Activated T-cell treated with anti-CD3 and anti-CD28 coated beads for 24 hours (primary cell): ENCODE measurements at regions not wholly inside any gene's neighbourhood (a gene's known extent, or its start where the extent isn't known, plus 50 kb on each side); places are given as distances from the start of the nearest gene placed in this dataset.

ENCODE experiments used
- DNase-seq: peaks from one replicate; pipeline ENCODE4 v3.0.0-alpha.2; 2020; ENCODE audit warnings: low read depth

DNA sequence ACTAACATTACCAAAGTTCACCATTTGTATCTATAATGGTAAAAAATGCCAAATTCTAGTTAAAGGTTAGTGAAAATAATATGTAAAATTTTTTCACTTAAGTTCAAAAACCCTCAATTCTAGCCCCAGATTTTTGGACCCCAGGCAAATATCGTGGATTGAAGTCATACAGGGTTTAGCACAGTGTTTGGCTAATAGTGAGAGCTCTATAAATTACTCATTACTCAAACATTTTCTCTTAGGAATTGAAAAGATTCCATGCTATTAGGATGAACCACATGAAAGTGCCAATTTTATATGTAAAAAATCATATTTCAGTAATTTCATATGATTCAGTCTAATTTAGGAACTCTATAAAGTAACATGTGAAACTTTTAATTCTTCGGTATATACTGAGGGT, 170.3 kb upstream of the PREP start:
- no peak for DNase-seq

DNA sequence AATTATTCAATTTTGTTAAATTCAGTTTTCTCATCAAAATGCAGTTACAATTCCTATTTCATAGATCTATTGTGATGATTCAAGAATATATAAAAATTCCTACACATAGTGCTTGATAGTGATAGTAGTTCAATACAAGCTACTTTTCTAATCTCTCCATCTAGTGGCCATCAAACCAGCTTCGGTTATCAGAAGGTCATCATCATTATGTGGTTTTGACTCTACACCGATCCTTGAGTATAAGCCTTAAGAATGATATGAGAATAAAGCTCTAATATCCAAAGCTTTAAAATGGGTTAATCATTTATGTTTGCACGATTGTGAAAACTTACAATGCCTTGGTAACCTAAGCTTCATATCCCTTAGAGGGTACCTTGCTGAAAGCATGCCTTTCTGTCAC, 167.5 kb upstream of the PREP start:
- DNase-seq = no peak

DNA sequence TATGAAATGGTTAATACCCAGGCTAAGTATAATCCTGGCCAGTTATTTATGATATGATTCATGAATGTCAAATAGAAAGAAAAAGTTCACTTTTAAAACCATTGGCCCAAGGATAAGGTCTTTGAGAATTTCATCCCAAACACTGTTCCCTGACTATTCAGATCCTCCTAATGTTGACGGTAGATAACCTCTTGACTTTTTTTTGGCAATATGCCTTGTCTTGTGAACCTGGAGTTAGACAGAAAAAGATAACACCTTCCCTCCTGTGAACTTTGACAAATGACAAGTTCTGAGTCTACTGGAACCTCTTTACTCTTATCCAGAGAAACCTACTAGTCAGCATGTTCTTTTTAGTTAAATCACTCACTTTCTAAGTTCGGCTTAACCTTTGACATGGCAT, 166.8 kb upstream of the PREP start:
- no peak for DNase-seq

DNA sequence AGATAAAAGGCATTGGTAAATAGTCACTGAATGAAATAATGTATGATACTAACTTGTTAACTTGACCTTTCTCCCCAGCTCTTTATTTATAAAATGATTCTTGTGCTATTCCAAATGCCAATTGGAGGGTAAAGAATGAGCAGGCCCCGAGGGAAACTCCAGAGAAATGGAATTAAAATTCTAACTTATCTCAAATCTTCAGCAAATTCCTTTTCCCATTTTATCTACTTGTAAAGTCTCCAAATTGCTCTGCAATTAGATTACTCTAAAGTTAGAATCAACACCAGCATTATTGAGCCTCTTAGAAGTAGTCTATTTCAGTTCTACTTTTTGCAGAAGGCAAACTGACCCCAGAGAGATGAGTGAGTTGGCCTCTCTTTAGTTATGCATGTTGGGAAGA, 165.9 kb upstream of the PREP start:
- no peak for DNase-seq

DNA sequence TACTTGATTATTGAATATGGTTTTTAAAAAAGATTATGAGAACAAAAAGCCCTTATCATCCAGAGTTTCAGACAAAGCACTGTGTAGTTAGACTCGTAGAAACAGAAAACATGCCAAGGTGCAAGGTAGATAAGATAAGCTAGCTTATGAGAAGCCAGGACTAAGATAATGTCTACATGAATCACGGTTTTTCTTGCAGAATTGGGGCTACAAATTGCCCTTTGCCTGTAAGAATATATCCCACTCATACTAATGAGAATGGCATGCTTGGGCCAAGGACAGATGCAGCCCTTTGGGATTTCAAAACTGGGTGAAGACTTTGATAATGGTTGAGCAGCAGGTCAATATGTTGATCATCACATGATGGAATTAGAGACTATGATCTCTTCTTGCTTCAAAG, 165.3 kb upstream of the PREP start:
- no peak for DNase-seq

DNA sequence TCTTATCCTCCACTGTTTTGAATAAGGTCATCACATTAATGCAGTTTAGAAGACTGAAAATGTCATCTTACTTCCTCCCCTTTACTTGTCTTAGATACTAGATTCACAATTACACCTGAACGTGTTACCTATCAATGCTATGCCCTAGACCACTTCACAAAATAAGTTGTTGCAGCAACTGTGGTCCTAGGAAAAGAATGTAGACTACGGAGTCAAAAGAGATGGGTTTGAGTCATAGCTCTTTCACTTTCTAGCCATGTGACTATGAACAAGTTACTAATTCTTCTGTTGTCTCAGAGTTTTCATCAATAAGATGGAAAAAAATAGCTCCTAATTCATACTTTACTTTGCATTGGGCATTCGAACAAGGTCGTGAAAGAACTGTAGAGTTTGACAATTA, 164.3 kb upstream of the PREP start:
- DNase-seq = no peak

DNA sequence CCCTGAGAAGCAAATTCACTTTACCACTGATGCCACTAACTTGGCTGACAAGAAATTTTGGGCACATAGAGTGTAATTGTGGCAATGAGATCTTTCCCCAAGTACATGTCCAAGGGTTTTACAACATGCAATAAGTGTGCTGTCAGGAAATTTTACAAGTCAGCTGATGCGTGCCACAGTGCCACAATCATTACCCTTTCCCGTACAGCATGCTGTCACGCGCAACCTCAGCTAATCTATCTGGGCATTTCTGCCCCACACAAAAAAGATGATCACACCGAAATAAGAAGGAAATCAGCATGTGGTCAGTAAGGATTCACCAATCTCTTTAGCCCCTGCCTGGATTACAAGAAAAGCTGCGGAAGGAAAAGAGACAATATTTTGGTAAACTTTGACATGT, 163.6 kb upstream of the PREP start:
- DNase-seq = no peak

DNA sequence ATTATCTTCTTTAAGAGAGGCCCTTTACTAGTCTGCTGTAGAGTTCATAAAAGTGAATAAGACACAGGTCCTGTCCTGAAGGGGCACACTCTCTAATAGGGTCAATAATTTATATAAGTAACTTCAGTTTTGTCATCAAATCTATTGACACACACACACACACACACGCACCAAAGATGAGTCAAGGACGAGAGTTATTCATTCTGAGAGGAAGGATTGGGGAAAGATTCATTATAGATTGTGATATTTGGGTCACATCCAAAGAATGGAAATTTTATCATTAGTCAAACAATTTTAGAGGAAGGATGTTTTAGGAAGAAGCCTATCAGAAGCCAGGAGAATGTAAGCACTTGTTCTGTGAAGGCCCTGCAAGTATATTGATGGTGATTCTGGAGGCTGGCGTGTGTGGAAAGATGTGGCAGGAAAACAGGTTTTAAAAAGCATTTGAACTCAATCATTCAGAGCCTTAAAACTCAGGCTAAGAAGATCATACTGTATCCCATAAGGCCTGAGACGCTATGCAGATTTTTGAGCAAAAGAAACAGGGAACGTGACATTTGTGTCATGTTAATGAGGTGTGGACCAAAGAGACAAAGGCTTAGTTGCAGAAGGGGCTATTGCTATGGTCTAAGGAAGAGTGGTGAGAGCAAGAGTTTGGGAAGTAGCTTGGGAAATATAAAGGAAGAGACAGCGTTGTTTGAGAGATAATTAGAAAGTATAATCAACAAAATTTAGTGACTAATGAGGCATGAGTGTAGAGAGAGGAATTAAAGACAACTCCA, 161.4 kb upstream of the PREP start:
- DNase-seq = no peak

DNA sequence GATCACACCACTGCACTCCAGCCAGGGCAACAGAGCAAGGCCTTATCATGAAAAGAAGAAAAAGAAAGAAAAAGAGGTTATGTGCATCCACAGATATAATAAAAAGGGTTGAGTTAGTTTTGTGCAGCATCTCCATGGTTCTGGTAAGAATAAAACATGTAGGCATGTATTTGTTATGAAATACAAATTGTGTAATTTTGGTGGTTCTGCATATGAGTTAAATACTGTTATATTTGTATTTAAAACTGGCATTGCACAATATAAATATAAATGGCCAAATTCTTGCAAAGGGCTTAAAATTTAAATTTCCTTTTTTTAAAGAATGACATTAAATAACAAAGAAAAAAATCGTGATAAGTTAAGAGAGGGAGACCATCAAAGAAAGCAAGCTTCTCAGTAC, 159.1 kb upstream of the PREP start:
- DNase-seq = no peak

DNA sequence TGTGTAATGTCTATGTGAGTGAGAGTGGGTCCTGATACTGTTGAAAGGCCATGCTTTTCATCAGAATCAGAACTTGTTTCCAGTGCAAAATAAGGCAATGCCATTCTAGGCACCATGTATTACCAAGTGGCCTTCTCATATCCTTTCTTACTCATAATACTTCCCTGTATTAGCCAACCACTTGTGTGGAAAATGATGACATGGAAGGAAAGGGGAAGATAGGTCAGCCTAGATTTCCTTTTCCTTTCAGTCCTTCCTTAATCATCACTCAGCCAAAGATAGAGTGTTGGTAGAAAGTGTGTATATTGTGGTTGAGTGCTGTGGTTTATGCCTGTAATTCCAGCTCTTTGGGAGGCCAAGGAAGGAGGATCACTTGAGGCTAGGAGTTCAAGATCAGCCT, 158.6 kb upstream of the PREP start:
- DNase-seq = no peak

DNA sequence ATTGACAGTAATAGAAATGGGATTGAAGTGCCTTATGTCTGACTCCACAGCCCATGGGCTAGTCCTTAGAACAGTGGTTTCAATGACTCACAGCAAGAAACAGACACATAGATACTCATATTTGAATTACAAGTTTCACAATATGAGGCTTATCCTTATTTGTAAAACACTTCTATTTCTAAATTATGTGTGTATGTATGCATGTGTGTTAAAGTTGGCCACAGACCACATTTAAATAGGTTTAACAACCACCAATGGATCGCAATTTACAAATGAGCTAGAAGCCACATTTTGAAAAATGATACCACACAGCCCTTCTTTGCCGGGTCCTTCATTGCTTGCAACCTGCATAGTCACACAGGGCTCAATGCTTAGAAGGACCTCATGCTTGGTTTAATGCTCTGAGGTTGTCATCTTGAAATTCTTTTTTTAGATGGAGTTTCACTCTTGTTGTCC, 157.8 kb upstream of the PREP start:
- no peak for DNase-seq

DNA sequence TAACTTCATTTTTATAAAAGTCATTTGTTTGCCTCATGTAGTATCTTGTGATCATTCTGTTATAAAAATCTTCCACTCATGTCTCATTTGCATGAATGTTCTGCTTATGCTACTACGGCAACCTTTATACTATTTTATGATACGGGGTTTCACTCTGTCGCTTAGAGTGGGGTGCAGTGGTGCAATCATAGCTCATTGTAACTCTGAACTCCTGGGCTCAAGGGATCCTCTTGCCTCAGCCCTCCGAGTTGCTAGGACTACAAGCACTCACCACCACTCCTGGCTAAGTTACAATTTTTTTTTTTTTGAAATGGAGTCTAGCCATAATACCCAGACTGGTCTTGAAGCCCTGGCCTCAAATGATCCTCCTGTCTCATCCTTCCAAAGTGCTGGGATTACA, 154.4 kb upstream of the PREP start:
- DNase-seq = no peak

DNA sequence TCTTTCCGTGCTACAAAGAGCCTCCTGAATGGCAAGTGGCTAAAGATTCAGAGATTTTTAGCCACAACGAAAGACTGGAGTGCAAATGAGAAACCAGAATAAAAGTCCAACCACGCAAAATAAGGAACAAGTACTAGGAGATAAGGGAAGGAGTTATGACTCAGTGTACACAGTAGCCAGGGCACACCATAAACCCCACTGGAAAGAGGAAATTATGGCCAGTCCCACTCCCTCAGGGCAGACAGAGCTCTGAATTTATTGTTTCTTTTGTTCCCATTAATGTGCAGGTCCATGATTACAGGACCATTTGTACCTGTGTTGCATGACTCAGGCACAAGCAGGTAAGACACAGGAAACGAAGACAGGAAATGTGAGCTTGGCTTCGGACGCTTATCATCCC, 150.3 kb upstream of the PREP start:
- DNase-seq = no peak

DNA sequence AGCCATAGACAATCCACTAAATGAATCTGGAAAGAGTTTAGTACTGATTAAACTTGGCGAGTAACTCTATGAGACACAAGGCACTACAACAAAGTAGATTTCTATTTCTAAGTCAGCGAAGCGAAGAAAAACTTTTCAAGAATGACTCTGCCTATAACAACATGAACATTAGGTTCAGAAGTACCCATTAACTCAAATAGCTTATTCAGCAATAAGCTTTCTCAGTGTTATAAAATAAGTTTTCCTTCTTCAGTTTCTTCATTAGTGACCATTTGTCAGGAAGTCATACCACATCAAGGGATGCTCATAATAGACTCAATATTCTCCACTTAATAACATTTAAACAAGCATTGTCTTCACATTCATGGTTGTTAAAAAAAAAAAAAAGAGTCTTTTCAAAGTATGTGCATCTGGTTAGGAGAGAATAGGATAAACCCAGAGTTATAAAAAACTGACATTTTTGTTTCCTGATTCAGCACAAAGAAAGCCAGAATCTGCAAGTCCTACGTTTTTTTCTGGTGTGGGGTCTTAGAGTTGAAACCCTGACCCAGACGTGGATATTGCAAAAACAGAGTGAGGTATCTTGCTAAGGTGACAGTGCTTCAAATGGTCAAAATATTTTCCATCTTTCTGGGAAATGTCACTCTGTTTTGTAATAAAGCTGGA, 148.2 kb upstream of the PREP start:
- DNase-seq = no peak

DNA sequence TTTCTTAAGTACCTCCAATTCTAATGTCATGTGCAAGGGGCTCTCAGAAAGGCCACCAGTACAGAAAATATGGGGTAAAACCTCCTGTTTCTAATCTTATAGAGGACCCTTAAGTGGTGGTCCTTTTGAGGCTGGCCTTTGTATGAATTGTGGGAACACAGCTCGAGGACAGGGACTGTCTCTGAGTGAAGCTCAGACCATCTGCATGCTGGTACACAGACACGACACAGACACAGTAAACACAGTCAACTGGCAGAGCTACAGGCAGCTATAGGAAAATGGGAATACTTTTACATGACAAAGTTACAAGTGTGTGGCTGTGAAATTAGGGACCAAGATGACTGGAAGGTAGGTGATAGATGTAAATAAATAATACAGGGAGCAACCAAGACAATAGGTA, 143.9 kb upstream of the PREP start:
- no peak for DNase-seq

DNA sequence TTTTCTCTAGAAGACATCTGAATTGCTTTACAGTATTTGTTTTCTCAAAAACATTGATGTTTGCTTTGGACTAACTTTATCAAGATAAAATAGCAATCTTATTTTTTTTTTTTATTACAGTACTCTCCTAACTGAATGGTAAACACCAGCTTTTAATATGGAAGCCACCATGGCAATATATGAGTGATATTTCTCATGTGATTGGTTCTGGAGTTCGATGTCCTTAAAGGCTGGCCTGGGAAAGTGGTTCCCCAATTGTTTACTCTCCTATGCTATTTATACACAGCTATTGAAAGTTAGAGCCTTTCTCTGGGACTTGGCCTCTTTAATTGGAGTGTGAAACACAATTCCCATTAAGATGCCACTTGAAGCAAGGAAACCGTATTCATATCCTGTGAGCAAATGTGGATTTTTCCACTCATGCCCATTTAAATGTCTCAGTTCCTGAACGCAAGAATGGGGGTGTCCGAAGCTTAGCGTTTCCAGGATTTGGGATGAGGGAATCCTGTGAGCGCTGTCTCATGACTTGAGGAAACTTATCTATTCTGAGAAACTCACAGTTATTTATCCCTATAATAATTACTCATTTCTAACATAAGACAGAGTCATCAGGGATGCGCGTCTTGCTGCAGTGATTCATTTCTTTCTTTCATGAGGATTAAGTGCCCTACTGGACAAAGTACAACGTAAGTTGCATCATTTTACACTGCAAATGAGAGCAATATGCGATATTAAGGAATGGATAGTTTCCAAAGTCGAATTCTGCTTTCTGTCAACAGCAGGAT, 143.3 kb upstream of the PREP start:
- DNase-seq = no peak

DNA sequence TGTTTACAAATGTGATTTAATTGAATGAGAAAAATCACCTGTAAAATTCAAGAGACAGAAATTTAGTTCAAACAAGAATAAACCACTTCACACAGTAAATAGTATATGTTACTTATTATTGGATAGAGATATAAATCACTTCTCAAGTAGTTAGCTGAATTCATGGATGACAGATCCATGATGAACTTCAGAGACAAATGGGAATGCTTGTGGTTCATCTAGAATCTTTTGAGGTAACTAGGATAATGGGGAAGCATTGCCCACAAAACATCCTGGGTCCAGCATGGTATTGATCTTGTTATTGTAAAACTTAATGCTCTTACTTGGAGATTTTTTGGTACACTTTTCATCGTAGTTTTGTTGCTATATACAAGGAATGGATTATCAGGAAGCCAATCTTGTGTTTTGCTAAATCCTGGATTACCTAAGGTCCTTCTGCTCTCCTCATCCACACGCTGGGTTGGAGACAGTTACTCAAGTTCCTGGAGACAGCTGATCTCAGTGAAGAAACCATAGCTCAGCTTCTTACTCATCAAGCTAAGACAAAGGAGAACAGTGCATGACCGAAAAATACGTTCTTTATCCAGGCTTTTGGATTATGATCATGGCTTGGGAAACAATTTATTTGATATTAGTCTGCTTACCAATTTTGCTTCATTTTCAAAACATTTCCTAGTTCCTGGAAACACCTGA, 142.5 kb upstream of the PREP start:
- no peak for DNase-seq

DNA sequence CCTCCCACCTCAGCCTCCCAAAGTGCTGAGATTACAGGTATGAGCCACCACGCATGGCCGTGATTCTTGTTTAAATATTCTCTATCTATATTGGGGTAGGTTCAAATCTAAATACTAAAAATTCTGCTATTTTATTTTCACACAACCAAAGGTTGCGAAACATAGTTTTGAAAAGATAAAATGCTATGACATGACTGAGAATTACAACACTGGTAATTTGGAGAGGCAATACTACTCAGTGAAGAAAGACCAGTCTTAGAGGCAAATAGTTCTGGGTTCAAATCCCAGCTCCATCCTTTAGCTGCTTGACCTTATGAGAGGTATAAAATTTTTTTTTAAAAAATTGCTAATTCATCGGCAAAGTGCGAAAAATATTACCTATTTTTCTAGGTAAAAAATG, 137.0 kb upstream of the PREP start:
- DNase-seq = no peak

DNA sequence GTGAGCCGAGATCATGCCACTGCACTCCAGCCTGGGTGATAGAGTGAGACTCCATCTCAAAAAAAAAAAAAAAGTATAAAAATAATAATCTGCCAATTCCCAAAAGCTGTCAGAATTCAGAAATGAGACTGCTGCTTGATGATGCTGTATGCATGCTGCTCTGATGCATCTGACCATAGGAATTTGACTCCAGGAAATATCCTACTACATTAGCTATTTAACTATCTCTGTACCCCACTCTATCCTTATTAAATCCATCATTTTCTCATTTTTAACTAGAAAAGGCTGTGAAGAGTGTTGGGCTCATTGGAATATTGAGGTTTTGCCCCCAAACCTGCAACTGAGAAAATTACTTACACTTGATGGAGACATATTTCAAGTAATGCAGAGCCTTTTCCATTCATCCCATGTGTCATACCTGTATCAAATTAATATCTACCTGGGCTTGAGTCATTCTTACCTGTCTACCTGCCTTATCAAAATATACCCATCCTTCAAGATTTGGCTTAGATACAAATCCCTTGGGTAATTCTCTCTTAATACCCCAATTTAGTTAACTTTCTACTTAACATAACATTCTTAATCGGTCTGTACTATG, 135.2 kb upstream of the PREP start:
- DNase-seq = no peak

DNA sequence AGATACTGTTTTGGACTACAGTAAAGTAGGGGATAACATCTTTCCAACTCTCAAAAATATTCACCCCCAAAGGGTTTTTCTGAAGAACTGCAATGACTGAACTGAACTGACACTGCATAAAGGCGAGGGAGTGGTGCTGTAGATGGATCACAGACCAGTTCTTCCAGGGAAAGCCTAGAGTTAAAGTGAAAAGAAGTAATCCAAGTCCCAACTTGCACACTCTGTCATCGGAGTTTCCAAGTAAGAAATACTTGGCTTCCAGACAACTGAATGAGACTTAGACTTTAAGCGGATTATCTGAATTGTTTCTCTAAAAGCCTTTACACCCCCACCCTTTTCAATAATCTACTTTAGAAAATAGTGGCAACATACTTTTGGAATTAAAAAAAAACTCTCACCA, 134.1 kb upstream of the PREP start:
- no peak for DNase-seq

DNA sequence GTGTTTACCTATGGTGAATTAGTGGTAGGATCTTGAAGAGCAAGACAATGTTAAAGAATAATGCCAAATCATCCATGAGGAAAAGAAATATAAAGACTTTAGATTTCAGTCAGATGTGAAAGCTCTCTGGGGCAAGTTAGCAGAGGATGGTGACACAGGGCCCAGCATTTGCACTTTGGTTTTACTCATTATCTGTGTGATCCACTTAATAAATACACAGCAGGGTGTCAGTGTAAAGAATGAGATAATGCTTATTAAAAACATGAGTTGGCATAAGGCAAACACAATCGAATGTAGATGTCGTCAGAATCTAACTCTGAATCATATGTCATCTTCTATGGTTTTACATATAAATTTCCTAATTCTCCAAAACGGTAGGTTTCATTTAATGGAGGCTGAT, 130.4 kb upstream of the PREP start:
- DNase-seq = no peak

DNA sequence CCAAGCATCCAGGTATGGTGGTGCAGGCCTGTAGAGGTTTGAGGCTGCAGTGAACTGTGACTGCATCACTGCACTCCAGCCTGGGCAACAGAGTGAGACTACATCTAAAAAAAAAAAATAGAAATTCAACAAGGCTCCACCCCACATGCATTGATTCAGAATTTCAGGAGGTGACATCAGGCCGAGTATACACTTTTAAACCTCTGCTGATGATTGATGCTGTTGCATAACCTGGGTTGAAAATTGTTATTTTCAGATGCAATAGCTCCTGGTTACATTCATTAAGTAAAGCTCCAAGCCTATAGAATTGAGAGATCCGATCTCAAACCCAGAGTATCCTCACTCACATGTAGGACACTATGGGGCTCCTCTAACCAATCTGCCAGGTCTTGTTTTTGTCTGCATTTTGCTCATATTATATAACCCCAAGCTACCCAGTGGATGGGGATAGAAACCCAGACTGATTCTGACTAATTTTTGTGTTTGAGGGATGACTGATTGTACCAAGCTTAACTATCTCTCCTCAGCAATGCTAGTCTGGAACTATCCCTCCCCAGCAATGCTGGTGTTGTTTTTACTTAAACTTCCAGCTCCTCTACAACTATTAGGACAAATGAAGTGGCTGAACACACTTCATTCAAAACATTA, 123.5 kb upstream of the PREP start:
- DNase-seq = no peak
